HG03135 (cell line): ENCODE measurements at regions not wholly inside any gene's neighbourhood (a gene's known extent, or its start where the extent isn't known, plus 50 kb on each side); places are given as distances from the start of the nearest gene placed in this dataset.
"Not testable (repeated sequence)": the region's sequence is repeated elsewhere in the genome, so short reads cannot be mapped to it uniquely, and the experiment has no call there.

Experiments used
- ATAC-seq: cut with Tn5 transposase; IDR thresholded peaks from one replicate; pipeline ENCODE4 v1.9.1; 2021; ENCODE audit warnings: mild to moderate bottlenecking, moderate library complexity; ENCODE audit not compliant: unreplicated experiment

- ATAC-seq = not testable (repeated sequence)
Observed at GRCh38 chr7:80019809-80020207, 114.8 kb upstream of the GNAI1 start.

- peak; percentile 78 for ATAC-seq
Observed at GRCh38 chr7:80018941-80019808, 115.5 kb upstream of the GNAI1 start.

GRCh38 chr7:80017101-80017698 is 117.4 kb upstream of the GNAI1 start:
- no peak for ATAC-seq

GRCh38 chr7:80014511-80014910 is 120.1 kb upstream of the GNAI1 start:
- no peak for ATAC-seq

- ATAC-seq = no peak
Observed at GRCh38 chr7:80008039-80008438, 126.6 kb upstream of the GNAI1 start.

- ATAC-seq = no peak
Observed at GRCh38 chr7:80002865-80003264, 131.8 kb upstream of the GNAI1 start.

- no peak for ATAC-seq
Observed at GRCh38 chr7:79998363-79998762, 136.3 kb upstream of the GNAI1 start.

GRCh38 chr7:79997345-79997744 is 137.3 kb upstream of the GNAI1 start:
- no peak for ATAC-seq

GRCh38 chr7:79995741-79996140 is 138.9 kb upstream of the GNAI1 start:
- ATAC-seq = not testable (repeated sequence)

GRCh38 chr7:79988653-79989052 is 146.0 kb upstream of the GNAI1 start:
- no peak for ATAC-seq

- no peak for ATAC-seq
Observed at GRCh38 chr7:79984210-79984609, 150.4 kb upstream of the GNAI1 start.

- no peak for ATAC-seq
Observed at GRCh38 chr7:79982141-79982770, 152.4 kb upstream of the GNAI1 start.

- ATAC-seq = no peak
Observed at GRCh38 chr7:79980376-79980775, 154.3 kb upstream of the GNAI1 start.

GRCh38 chr7:79979437-79979836 is 155.2 kb upstream of the GNAI1 start:
- ATAC-seq = no peak

- ATAC-seq = no peak
Observed at GRCh38 chr7:79977481-79977880, 157.2 kb upstream of the GNAI1 start.

GRCh38 chr7:79976711-79977020 is 158.0 kb upstream of the GNAI1 start:
- ATAC-seq = not testable (repeated sequence)

- ATAC-seq = not testable (repeated sequence)
Observed at GRCh38 chr7:79975986-79976710, 158.5 kb upstream of the GNAI1 start.

GRCh38 chr7:79973455-79973854 is 161.2 kb upstream of the GNAI1 start:
- no peak for ATAC-seq

- no peak for ATAC-seq
Observed at GRCh38 chr7:79971058-79971457, 163.6 kb upstream of the GNAI1 start.

- ATAC-seq = no peak
Observed at GRCh38 chr7:79968894-79969293, 165.7 kb upstream of the GNAI1 start.

GRCh38 chr7:79968077-79968648 is 166.5 kb upstream of the GNAI1 start:
- no peak for ATAC-seq
